UCSD-AML1 (cell line): ENCODE measurements at regions not wholly inside any gene's neighbourhood (a gene's known extent, or its start where the extent isn't known, plus 50 kb on each side); places are given as distances from the start of the nearest gene placed in this dataset.

ENCODE experiments used
- DNase-seq: peaks from one replicate; lab custom pipeline; 2025; ENCODE audit not compliant: unreplicated experiment; lab: John Stamatoyannopoulos, UW

DNA sequence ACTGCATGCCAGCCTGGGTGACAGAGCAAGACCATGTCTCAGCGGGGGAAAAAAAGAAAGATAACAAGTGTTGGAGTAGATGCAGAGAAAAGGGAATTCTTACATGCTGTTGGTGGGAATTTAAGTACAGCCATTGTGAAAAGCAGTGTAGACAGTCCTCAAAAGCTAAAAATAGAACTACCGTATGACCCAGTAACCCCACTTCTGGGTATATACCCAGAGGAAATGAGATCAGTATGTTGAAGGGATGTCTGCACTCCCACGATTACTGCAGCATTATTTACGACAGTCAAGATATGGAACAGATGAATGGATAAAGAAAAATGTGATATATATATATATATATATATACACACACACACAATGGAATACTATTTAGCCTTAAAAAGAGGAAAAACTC, 225.3 kb upstream of the SLC24A2 start:
- DNase-seq = no peak

- no peak for DNase-seq
These were observed 223.4 kb upstream of the SLC24A2 start for GRCh38 chr9:20012232-20012631.

DNA sequence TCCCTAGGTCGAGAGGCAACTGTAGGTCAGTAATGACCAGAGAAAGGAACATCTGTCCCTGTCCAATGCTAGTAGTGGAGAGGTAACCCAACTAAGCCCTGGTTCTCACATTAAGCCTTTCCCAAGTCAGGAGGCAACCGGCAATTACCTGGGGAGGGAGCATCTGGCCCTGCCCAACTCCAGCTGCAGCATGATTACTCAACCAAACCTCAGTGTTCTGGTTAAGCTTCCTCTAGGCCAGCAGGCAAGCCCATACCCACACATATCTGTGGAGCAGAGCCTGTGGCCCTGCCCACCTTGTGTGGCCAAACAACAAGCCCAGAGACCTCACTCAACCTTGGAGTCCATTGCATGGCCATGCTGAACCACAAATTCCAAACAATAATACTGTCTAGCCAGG, 220.8 kb upstream of the SLC24A2 start:
- DNase-seq = no peak

GRCh38 chr9:20002011-20002410, 213.2 kb upstream of the SLC24A2 start:
- no peak for DNase-seq

DNA sequence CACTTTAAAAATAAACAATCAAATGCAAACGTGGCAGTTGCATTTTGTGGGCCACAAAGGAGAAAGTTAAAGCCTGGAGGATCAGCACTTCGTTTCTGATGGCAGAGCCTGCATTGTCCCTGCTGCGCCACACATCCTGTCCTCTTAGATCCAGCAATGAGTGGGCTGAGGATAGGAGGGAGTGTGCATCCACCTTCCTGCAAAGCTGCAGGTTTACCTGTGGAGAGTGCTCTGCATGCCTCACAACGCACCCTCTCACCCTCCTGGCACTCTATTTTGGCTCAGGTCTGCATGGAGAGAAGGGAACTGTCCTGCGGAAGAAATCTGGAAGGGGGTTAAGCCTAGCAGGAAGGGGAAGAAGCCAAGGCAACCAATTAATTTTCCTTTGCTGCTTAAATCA, 212.2 kb upstream of the SLC24A2 start:
- DNase-seq = no peak

DNA sequence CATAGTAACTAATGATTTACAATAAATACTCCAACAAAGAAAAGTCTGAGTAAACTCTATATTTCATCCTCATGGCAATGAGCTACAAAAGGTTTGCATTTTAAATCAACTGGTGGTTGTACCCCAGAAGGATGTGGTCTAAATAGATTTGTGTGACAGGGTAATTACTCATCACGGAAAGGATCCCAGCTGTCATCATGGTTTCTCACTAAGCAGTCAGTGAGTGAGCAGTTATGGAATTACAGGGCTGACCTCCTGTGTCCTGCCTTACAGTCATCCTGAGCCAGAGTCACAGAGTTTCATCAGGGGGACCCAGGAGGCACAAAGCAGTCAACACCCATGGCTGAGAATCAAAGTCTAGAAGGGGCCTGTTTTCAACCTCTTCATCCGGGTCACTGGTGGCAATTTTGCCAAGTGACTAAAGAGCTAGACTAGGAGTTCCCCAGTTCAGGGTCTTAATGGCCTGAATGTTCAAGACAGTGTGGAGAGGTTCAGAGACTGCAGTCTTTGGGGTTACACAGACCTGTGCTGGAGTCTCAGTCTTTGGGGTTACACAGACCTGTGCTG, 210.7 kb upstream of the SLC24A2 start:
- no peak for DNase-seq

- DNase-seq = no peak
These were observed 210.1 kb upstream of the SLC24A2 start for GRCh38 chr9:19998823-19999455.

GRCh38 chr9:19998153-19998552, 209.3 kb upstream of the SLC24A2 start:
- no peak for DNase-seq

DNA sequence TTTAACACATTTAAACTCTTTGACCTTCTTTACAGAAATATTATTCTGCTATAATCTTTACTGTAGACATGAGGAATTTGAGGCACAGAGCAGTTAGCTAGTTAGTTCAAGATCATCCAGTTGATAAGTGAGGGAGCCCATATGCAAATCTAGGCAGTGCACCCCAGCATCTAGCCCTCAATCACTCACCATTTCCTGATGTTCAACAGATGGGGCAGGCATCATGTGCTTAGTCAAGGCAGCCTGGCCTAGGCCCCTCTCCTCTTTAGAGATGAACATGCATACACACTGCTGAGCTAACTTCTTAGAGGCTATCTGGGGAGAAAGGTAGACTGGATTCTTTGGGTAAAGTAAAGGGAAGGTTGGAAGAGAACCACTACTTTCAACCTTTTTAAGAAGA, 206.8 kb upstream of the SLC24A2 start:
- DNase-seq = no peak

GRCh38 chr9:19994296-19994695, 205.5 kb upstream of the SLC24A2 start:
- no peak for DNase-seq

- DNase-seq = no peak
These were observed 203.7 kb upstream of the SLC24A2 start for GRCh38 chr9:19992556-19992955.

DNA sequence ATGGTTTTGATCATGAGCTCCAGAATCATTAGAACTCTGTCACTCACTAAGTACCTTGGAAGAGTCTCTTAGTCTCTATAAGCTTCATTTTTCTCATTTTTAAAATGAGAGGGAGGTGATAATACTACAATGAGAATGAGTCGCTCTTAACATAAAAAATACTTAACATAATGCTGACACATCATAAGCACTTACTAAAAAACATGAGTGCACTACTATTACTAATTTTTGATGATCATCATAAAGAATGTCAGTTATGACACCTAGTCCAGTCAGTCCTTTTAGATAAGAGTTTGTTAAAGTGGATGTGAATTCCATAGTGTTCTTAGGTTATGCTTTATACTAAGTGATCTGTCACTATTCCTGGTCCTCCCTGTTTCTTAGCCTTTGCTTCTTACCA, 200.4 kb upstream of the SLC24A2 start:
- DNase-seq = no peak

DNA sequence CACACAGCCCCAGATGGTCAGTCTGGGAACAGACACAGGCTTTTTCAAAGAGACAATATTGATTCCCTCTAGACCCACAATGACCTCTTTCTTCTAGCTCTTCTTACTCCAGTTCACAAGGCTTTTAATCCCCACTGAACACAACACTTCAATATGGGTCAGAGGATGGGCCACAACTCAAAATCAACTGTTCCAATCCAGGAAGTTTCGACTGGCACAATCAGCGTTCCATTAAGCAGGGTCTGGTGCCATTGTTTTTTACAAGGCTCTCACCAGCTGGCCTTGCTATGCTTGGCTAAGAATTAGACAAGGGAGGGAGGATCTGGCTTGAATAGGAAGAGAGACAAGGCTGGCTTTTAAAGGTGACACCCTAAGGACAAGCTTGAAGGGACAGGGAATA, 199.4 kb upstream of the SLC24A2 start:
- no peak for DNase-seq

DNA sequence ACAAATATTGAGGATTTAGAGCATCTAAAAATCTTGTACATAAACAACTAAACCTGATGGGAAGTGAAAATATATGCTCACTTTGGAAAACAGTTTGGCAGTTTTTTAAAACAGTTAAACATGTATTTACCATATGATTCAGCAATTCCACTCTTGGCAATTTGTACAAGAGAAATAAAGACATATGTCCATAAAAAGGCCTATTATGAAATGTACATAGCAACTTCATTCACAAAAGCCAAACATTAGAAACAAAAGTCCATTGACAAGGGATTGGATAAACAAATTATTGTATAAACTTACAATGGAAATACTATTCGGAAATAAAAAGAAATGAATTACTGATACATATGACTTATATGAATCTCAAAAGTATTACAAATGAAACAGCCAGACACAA, 196.2 kb upstream of the SLC24A2 start:
- DNase-seq = no peak

GRCh38 chr9:19976226-19976625, 187.4 kb upstream of the SLC24A2 start:
- no peak for DNase-seq

DNA sequence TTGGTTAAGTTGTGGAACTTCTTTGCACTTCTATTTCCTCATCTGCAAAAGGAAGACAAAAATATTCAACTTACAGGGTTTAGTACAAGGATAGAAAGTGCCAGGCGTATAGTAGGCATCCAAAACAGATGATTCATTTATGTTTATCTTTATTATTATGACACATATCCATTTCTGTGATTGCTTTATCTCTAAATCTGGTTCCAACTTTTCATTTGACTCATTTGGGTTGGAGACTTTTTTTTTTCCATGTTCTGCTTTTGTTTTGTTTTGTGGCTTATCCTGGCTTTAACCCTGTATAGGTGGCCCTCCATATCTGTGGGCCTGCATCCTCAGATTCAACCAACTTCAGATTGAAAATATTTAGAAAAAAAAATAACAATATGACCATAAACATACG, 186.7 kb upstream of the SLC24A2 start:
- DNase-seq = no peak

DNA sequence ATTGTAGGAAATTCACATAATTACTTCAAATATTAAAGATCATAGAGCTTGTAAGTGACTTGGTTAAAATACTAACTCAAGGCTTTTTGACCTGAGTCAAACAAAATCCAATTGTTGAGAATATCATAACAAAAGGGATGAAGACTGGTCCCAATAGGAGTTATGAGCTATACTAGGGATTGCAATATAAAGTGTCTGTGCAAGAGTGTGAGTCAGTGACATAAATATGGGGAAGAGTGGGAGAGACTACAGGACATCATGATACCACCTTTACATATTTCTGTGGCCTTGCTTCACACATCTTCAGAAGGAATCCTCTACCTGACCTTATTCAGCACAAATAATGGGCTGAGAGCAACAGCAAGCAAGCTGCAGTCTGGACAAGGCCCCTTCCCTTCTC, 180.9 kb upstream of the SLC24A2 start:
- no peak for DNase-seq

- no peak for DNase-seq
These were observed 179.1 kb upstream of the SLC24A2 start for GRCh38 chr9:19967888-19968459.

GRCh38 chr9:19967216-19967887, 178.5 kb upstream of the SLC24A2 start:
- no peak for DNase-seq

- DNase-seq = no peak
These were observed 176.5 kb upstream of the SLC24A2 start for GRCh38 chr9:19965336-19965735.

- DNase-seq = no peak
These were observed 159.2 kb upstream of the SLC24A2 start for GRCh38 chr9:19947996-19948395.

DNA sequence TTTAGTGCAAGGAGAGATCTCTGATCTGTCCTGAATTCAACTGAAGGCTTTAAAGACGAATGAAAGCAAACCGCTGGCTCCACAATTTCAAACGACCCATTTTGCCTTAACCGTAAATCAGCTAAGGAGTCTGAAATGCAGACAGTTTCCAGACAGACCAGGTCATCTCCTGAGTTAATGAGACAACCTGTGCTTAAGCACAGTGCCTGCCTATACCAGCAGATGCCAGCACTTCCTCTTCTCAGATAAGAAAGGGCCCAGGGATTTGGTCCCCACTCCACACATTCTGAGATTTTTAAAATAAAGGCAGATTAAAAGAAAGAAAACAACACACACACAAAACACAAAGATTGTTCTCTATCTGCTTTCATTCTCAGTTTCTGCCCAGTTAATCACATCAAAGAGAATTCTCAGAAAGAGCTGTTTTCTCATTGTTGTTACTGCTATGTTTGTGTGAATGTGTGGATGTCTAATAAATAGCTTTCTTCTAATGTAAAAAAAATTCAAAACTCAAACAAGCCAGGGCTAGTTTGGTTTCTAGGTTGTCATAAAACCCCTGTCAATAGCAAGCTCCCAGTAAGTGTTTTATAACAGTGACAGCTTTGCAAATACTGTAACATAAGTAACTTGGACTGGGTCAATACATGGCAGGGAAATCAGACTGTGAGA, 157.7 kb upstream of the SLC24A2 start:
- DNase-seq = no peak
